Posterior cingulate gyrus (tissue), 11 donors: ENCODE measurements at regions not wholly inside any gene's neighbourhood (a gene's known extent, or its start where the extent isn't known, plus 50 kb on each side); places are given as distances from the start of the nearest gene placed in this dataset.
"Not testable (repeated sequence)": the region's sequence is repeated elsewhere in the genome, so short reads cannot be mapped to it uniquely, and the experiment has no call there.

Source experiments
- DNase-seq, 10 donors: peaks; one replicate each; pipeline versions ENCODE4 v3.0.0 to v3.0.0-alpha.2; 2020 to 2021; ENCODE audit warnings: mixed read lengths in 3 of 10
- intact Hi-C: fragments of 100-400 bp; cut with DNase I; formaldehyde crosslinking; loops from one replicate; pipeline ENCODE4 v1.15.1; 2023

DNA sequence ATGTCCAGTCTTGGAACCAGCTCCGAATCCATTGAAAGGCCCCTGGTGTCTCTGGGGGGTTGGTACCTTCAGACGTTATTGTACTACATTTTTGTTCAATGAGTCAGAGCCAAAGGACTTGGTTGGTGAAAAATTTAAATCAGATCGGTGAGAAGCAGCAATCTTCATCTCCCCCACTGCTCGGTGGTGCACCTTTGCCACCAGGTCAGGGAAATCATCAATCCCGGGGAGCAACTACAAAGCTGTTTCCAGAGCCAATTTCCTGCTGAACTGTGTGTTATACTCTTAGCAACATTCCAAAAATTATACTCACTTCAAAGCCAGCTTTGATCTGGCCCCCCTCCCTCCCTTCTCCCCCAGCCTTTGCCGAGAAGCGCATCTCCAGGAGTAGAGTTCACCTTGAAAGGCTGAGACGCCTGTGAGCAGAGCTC, 375.2 kb upstream of the WWC1 start:
- no peak for DNase-seq
- intact Hi-C loops: no loop called here

DNA sequence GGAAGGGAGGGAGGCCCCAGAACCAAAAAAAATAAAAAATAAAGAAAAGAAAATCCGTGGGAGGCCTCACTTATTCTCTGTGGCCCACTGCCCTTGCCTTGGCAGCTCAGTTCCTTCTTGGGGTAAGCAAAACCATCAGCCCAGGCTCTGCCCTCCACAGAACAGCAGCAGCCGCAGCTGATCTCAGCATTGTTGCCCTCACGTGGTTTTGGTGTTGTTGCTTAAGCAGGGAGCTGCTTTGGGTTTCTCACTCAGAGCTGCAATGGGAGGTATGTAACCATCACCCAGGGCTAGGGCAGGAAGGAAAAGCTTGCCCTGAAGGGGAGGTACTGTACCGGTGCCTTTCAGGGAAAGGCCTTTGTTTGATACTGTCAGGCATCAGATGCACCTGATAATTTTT, 374.7 kb upstream of the WWC1 start:
- peak in 7 of 10 donors; percentile 30 to 85 (median 41) for DNase-seq
- intact Hi-C loops: no loop called here

DNA sequence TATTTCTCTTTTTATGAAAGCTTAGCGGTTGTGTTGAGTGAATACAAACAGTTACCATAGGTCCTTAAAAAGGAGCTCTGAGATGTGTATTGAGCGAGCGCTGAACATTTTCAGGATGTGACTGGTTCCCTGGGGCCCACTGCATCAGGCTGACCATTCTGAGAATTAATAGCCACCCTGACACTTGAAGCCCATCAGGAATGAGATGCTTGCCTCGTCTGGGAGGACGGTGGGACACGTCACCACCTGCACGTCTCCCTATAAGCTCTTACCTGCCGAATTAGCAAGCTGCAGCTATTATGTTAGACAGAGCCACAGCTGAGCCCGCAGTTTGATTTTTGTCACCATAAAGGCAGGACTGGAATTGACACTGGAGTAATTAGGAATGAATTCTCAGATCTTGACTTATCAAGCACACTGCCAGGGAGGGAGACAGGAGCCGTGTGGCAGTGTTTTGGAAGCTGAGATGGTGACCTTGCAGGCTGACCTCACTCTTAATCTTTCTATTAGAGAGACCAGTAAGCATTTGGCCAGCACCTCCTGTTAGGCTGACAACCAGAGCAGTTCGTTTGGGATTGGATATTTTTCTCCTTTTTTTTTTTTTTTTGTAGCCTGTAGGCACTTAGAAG, 373.1 kb upstream of the WWC1 start:
- DNase-seq: no peak

GRCh38 chr5:167918813-167919483, 372.5 kb upstream of the WWC1 start:
- no peak for DNase-seq
- intact Hi-C loops: no loop called here

More for the DNA sequence above, 373.1 kb upstream of the WWC1 start:
- intact Hi-C loops: no loop called here

- intact Hi-C loops: no loop called here
- DNase-seq: no peak
These were observed 370.9 kb upstream of the WWC1 start for GRCh38 chr5:167920589-167920988.

DNA sequence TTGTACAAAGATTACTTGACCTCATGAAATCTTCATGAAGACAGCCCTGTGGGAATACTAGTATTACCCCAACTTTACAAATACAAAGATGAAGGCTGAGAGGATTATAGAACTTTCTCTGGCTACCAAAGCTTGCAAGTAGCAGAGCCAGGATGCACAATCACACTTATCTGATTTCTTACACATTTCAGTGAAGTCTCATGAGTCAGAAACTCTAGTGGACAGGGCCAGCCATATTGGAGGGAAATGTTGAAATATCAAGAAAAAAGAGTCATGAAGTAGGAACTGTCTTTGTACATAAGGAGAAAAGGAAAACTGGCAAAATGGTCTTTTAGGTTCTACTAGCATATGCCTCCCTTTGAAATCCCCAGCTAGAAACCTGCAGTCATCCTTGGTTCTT, 369.6 kb upstream of the WWC1 start:
- DNase-seq: no peak
- intact Hi-C loops: no loop called here

DNA sequence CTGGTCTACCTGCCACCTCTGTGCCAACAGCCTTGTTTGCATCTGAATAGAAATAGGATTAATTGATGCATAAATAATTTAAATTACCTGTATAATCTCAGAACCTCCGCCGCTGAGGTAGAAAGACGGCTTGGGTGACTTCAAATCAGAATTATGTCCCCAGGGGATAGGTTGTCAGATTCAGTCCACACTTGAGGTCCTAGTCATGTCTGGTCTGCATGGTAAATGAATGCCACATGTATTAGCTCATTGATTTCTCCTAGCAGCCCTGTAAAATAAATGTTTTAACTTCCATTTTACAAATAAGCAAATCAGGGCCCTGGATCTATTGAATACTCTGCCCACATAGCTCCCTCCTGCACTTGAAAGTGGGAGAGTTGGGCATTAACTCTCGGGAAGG, 368.0 kb upstream of the WWC1 start:
- intact Hi-C loops: no loop called here
- DNase-seq: no peak

- intact Hi-C loops: no loop called here
- no peak for DNase-seq
These were observed 361.6 kb upstream of the WWC1 start for GRCh38 chr5:167929841-167930240.

DNA sequence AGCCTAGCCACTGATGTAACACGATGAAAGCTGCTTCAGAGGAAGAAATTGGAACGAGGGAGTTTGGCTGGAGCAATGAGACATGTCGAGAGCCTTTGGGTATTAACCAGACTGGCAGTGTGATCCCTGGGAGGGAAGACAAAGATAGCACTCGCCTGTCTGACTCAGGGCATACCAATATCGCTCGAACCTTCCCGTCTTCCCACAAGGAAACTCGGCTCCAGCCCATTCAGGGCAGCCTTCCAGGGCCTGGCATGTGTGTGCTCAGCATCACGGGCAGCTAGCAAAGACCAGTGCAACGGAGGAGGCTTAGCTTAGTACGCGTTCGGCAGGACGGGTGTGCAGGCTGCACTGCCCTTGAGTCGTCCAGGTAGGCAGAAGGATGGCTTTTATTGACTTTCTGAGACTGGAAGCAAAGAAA, 356.9 kb upstream of the WWC1 start:
- peak in 9 of 10 donors; percentile 27 to 93 (median 56) for DNase-seq
- intact Hi-C loops: no loop called here

- intact Hi-C loops: no loop called here
- DNase-seq: no peak
These were observed 355.4 kb upstream of the WWC1 start for GRCh38 chr5:167936022-167936421.

DNA sequence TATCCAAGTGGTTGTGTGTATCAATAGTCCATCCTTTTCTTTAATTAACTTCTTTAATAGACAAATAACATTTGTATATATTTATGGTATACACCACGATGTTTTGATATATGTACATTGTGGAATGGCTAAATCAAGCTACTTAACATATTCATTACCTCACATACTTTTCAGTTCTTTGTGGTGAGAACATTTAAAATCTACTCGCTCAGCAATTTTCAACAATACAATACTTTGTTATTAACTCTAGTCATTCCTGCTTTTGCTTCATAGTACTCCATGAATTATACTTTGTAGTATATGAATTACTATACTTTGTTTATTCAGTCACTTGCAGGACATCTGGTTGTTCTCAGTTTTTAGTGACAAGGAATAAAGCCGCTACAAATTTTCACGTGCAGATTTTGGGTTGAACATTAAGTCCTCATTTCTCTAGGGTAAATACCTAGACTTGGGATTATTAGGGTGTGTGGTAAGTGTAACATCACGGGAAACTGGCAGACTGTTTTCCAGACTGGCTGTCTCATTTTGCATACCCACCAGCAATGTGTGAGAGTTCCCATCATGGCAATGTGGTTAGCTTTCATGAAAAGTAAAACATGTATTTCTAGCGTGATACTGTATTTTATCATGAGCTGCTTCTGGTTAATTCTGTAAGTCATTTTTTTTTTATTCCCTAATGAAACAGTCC, 354.4 kb upstream of the WWC1 start:
- DNase-seq: no peak
- intact Hi-C loops: no loop called here

GRCh38 chr5:167937635-167937998, 353.8 kb upstream of the WWC1 start:
- no peak for DNase-seq
- intact Hi-C loops: no loop called here

DNA sequence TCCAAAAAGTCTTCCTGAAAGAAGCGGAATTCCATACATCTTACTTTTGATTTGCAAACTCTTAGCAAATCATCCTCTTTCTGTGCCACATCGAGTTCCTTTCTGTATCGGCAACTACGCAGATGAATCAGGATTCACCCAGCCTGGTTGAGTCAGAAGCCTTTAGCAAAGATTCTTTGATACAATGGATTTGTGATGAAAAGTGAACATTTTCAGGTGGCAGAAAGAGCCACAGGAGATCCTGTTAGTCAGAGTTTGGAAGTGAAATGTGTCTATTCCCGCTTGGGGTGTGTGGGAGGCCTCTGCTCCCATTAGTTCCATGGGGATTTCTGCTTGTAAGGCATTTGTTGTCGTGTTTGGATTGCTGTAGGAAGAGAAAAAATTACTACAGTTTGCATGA, 351.8 kb upstream of the WWC1 start:
- intact Hi-C loops: no loop called here
- no peak for DNase-seq

DNA sequence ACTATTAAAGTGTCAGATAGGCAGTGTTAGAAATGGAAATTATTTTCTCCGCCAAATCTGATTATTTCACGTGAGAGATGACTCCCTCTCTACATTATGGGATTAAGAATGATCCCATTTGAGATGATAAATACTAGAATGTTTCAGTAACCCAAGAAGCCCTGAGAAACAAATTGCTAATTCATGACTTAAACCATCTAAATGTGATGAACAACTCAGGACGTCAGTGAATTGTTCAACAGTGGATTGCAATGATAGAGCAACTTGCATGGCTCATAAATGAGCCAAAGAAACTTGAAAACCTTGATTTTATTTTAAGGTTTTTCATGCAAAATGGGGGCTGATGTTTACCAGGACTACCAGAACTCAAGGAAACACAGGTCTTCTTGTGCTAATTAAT, 350.5 kb upstream of the WWC1 start:
- intact Hi-C loops: no loop called here
- no peak for DNase-seq

GRCh38 chr5:167941556-167941955, 349.9 kb upstream of the WWC1 start:
- DNase-seq, intact Hi-C loops: not testable (repeated sequence)

DNA sequence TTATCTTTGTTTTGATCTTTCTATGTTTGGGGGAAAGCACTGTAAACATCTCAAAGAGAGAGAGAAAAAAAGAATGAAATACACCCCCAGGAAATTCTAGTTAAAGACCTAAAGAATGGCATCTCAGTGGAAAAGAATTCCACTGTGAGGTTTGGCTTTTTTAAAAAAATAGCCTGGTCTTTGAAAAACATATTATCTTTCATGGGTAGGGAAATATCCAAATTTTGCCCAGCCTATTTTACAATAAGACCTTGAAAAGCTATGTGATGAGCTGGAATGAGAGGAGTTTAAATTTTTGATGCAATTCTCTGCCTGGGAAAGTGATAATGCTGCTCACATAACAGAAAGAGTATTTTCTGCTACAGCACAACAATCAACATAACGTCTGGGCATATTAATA, 348.1 kb upstream of the WWC1 start:
- no peak for DNase-seq
- intact Hi-C loops: no loop called here

DNA sequence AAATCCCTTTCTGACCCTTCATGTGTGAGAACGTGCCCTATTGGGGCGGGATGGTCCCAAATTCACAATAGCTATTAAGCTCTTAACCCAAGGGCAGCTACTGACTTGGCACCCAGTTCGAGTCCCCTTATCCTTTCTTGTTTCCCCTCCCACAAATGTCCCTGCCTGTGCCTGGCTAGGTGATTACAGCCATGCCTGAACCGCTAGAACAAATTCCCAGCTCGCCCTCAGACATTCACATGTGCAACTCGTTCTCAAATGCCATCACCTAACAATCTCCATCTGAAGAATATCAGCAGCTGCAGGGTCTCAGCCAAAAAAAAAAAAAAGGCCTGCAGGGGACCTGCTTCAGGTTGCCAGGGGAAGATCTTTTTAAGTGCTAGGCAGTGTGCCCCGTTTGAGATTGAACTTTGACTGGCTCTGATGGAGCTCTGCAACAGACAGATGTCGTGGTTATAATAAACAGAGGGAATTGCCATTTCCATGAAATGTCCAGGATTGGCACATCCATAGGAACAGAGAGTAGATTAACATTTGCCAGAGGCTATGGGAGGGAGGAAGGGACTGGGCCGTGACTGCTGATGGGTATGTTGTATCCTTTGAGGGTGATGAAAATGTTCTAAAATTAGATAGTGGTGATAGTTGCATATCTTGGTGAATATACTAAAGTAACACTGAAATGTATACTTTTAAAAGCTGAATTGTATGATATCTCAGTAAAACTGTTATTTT, 347.2 kb upstream of the WWC1 start:
- no peak for DNase-seq
- intact Hi-C loops: no loop called here

GRCh38 chr5:167945542-167946384, 345.7 kb upstream of the WWC1 start:
- intact Hi-C loops: no loop called here
- peak in 8 of 10 donors; percentile 14 to 84 (median 36) for DNase-seq

DNA sequence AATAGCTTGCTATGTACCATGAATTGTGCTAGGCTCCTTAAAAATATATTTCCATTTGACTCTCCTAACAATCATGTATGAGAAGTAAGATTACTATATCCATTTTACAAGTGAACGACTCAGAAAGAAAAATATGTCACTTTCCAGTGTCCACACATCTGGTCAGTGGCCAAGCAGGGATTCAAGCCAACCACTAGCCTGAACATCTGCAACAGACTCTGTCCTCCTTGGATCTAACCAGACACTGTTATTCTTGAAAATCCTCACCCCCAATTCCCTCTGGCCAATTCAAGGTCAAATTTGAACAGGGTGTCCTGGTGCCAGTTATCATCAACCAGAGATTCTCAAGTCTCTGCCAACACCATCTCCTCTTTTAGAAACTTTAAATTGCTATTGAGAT, 344.1 kb upstream of the WWC1 start:
- DNase-seq: no peak
- intact Hi-C loops: no loop called here

DNA sequence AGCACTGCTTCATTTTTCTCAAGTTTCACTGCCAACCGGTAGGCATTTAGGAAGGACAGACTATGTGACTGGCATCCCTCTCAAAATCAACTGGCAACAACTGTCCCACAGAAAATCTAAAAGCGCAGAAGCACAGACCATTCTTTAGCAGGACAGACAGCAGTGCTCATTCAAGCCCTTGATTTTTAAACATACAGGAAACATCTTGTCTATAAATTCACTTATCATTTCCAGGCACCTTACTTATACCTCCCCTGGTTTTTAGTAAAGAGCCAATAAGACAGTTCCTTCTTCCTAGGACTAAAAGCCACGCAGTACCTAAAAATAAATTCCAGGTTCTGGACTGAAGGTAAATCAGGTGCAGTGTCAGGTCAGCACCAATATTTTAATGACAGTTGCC, 343.2 kb upstream of the WWC1 start:
- DNase-seq: no peak
- intact Hi-C loops: no loop called here
